NCI-H1930 (cell line): ENCODE measurements at regions not wholly inside any gene's neighbourhood (a gene's known extent, or its start where the extent isn't known, plus 50 kb on each side); places are given as distances from the start of the nearest gene placed in this dataset.

ENCODE experiments used
- DNase-seq, 2 experiments: peaks; one replicate each; lab custom pipeline; 2025; lab: John Stamatoyannopoulos, UW

DNA sequence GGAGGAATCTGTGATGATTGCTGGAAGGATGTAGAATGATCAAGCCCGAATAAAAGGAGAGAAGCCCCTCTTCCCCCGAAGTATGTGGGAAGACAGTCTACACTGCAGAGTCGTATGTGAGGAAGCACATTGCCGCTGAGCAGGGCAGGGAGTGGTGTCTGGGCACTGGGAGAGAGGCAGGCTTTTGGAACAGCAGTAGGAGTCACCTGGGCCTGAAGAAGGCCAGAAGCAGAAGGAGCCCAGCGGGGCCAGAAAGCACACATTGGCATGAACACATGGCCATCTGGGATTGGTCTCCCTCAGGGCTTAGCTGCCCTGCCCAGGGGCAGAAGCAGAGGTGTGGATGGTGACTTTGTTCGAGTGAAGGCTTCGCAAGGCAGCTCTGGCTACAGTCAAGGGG is 162.8 kb downstream of the ERCC6L2 start:
- DNase-seq: no peak

DNA sequence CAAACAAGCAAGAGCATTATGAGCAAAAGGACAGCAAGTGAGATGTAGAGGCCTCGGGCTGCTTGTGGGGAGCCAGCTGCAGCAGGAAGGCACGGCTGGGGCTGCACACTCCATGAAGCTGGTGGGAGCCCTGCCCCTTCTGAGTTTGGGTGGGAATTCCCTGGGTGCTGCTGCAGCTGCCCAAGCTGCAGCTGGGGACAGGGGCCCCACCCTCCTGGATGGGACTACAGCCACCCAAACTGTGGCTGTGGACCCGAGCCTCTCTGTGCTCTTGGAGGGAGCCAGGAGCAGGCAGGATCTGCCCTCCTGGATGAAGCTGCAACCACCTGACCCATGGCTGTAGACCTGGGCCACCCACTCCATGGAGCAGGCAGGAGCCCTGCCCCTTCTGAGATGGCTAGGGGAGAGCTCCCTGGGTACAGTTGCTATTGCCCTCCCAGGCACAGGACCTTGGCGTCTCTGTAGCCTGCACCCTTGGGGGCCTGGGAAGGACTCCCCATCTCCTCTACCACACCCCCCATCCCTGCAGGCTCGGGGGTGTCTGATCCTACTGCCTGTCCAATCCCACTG is 159.1 kb downstream of the ERCC6L2 start:
- DNase-seq: no peak

GRCh38 chr9:96033896-96034295 is 158.4 kb downstream of the ERCC6L2 start:
- no peak for DNase-seq

GRCh38 chr9:96031916-96032534 is 156.5 kb downstream of the ERCC6L2 start:
- DNase-seq: no peak

DNA sequence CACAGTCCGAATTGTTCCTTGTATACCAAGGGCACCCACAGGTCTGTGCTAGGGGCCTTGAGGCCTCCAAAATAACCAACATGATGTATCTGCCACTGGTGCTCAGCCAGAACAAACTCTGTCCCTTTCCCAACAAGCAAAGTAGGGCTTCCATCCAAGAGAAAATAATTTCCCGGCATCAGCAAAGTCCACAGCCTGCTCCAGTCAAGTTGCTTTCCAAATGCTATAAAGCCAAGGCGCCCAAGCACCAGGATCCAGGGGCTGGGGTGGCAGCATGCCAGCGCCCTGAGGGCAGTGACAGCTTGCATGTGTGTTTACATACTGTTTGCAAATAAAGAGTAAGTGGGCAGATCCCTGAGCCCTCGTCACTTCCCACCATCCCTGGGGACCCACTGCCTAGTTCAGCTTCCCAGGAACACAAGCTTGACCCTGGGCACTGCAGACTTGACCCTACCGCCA is 155.9 kb downstream of the ERCC6L2 start:
- DNase-seq: peak in 1 of 2 experiments; percentile 23

DNA sequence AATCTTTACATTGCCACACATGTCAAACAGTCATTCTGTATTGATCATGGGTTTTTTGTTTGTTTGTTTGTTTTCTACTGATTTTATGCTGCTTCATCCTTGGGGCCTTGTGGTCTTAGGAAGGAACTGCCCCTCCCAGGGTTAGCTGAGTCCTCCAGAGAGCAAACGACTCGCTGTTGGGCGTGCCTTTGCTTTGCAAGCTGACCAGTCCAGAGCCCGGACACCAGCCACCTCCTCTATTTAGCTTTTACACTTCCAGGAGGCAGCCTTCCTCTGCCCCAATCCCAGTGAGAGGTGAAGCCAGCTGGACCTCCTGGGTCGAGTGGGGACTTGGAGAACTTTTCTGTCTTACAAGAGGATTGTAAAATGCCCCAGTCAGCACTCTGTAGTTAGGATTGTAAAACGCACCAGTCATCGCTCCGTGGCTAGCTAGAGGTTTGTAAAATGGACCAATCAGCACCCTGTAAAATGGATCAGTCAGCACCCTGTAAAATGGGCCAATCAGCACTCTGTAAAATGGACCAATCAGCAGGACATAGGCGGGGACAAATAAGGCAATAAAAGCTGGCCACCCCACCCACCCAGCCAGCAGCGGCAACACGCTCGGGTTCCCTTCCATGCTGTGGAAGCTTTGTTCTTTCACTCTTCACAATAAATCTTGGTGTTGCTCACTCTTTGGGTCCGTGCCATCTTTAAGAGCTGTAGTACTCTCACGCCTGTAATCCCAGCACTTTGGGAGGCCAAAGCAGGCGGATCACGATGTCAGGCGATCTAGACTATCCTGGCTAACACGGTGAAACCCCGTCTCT is 154.4 kb downstream of the ERCC6L2 start:
- no peak for DNase-seq

DNA sequence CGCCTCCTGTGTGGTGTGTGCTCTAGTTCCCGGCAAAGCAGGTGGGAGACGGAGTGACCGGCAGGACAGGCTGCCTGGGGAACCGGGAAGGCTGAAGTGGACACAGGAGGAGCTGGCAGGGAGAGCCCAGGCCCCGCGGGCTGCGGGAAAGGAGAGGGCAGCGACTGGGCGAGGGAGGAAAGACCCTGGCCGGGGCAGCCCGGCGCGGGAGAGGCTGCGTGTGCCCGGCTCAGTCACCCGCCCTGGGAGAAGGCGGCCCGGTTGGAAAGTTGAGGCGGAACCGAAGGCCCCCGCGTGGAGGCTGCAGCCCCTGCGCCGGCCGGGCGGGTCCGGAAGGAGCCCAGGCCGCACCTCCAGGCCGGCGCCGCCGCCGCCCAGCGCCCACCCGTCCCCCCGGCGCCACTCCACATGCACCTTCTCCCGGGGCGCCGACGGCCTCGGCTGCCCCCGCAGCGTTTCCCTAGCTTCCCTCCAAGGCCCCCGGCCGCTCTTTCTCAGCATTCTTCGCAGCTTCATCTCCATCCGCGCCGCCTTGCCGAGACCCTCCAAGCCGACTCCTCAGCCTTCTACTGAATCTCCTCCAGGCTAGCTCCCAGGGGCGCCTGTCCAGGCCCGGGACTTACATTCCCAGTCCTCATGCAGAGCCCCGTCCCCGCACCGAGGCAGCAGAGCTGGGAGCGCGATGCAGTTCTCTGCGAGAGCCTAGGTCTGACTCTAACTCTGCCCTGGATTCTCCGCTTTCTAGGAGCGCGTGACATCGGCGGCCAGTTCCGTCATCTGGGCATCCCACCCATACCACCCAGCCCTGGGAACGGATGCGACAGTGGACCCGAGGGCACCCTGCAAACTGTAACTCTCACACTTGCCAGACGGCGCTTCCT is 152.0 kb downstream of the ERCC6L2 start:
- DNase-seq: no peak

- DNase-seq: no peak
Observed at GRCh38 chr9:96026655-96027213, 151.2 kb downstream of the ERCC6L2 start.

- no peak for DNase-seq
Observed at GRCh38 chr9:96025995-96026602, 150.6 kb downstream of the ERCC6L2 start.

GRCh38 chr9:96023486-96023885 is 148.0 kb downstream of the ERCC6L2 start:
- no peak for DNase-seq

DNA sequence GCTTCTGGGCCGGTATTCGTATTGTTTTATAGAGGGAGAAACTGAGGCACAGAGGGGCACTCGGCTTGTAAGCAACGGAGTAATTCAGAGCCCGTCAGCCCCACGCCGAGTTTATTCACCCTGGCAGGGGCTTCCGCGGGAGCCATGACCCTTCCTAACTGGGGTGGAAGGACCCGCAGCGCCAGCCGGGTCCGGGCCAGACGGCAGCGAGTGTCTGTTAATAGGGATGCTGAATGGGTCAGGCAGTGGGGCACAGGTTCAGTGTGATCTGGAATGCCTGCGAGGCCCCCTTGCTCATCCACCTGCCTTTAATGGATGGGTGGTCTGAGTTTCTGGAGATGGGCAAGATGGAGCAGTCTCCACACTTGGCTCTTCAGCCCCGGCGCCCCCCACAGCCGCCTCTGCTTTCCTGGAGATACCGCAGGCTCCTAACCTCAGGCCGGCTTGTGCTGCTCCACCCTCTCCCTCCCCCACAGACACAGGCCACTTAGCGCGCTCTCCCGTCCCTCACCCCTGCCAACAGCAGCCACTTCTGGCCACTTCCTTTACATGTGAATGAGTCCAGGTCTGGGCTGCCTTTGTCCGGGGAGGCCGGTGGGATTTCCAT is 147.1 kb downstream of the ERCC6L2 start:
- DNase-seq: no peak

- no peak for DNase-seq
Observed at GRCh38 chr9:96021551-96022444, 146.3 kb downstream of the ERCC6L2 start.

GRCh38 chr9:96020792-96021550 is 145.5 kb downstream of the ERCC6L2 start:
- peak in 1 of 2 experiments; percentile 18 for DNase-seq

GRCh38 chr9:96020300-96020791 is 144.9 kb downstream of the ERCC6L2 start:
- no peak for DNase-seq
